ENCODE measurements at regions not wholly inside any gene's neighbourhood (a gene's known extent, or its start where the extent isn't known, plus 50 kb on each side); places are given as distances from the start of the nearest gene placed in this dataset.

- no peak for DNase-seq (ENCODE audit: low read depth)
- no peak for TF ChIP-seq CTCF (conservative IDR thresholded peaks at IDR 0.05; ENCODE audit: low read depth, low read length)
- no peak overlapping the region for H3K4me3 ChIP-seq (ENCODE audit: low read depth, low read length)
Observed at GRCh38 chr3:127064391-127065137, 81.6 kb downstream of the PLXNA1 start.

GRCh38 chr3:127065138-127065427 is 82.2 kb downstream of the PLXNA1 start:
- H3K4me3 ChIP-seq (ENCODE audit: low read depth, low read length) = no peak overlapping the region
- no peak for TF ChIP-seq CTCF (conservative IDR thresholded peaks at IDR 0.05; ENCODE audit: low read depth, low read length)
- no peak for DNase-seq (ENCODE audit: low read depth)

- no peak for TF ChIP-seq CTCF (conservative IDR thresholded peaks at IDR 0.05; ENCODE audit: low read depth, low read length)
- no peak overlapping the region for H3K4me3 ChIP-seq (ENCODE audit: low read depth, low read length)
- no peak for DNase-seq (ENCODE audit: low read depth)
Observed at GRCh38 chr3:127065561-127066290, 82.8 kb downstream of the PLXNA1 start.

- no peak for DNase-seq (ENCODE audit: low read depth)
- no peak overlapping the region for H3K4me3 ChIP-seq (ENCODE audit: low read depth, low read length)
- no peak for TF ChIP-seq CTCF (conservative IDR thresholded peaks at IDR 0.05; ENCODE audit: low read depth, low read length)
Observed at GRCh38 chr3:127066635-127067034, 83.7 kb downstream of the PLXNA1 start.

- DNase-seq (ENCODE audit: low read depth) = no peak
- TF ChIP-seq CTCF (conservative IDR thresholded peaks at IDR 0.05; ENCODE audit: low read depth, low read length) = no peak
- no peak overlapping the region for H3K4me3 ChIP-seq (ENCODE audit: low read depth, low read length)
Observed at GRCh38 chr3:127067116-127067910, 84.4 kb downstream of the PLXNA1 start.

- TF ChIP-seq CTCF (conservative IDR thresholded peaks at IDR 0.05; ENCODE audit: low read depth, low read length) = no peak
- no peak for DNase-seq (ENCODE audit: low read depth)
- H3K4me3 ChIP-seq (ENCODE audit: low read depth, low read length) = no peak overlapping the region
Observed at GRCh38 chr3:127068111-127068810, 85.3 kb downstream of the PLXNA1 start.
